ENCODE measurements at regions not wholly inside any gene's neighbourhood (a gene's known extent, or its start where the extent isn't known, plus 50 kb on each side); places are given as distances from the start of the nearest gene placed in this dataset.
A peak's percentile ranks its signal among the peaks of the same experiment; 100 is the strongest.
"Not testable (repeated sequence)": the region's sequence is repeated elsewhere in the genome, so short reads cannot be mapped to it uniquely, and the experiment has no call there.

- DNase-seq (ENCODE audit: low read depth); H3K27me3 ChIP-seq (ENCODE audit: control insufficient read depth, insufficient read depth, low read length); H3K4me3 ChIP-seq (ENCODE audit: low read depth, low read length); H3K36me3 ChIP-seq (ENCODE audit: control insufficient read depth, insufficient read depth, low read length): not testable (repeated sequence)
These were observed 184.5 kb downstream of the NPIPB11 start for GRCh38 chr16:29222008-29222407.

- DNase-seq (ENCODE audit: low read depth); H3K27me3 ChIP-seq (ENCODE audit: control insufficient read depth, insufficient read depth, low read length): not testable (repeated sequence)
These were observed 185.1 kb downstream of the NPIPB11 start for GRCh38 chr16:29221281-29221955.

GRCh38 chr16:29220647-29221191 lies 185.8 kb downstream of the NPIPB11 start:
- DNase-seq (ENCODE audit: low read depth): peak; percentile 19
- not testable (repeated sequence) for H3K27me3 ChIP-seq (ENCODE audit: control insufficient read depth, insufficient read depth, low read length); H3K4me3 ChIP-seq (ENCODE audit: low read depth, low read length); H3K36me3 ChIP-seq (ENCODE audit: control insufficient read depth, insufficient read depth, low read length)

More at GRCh38 chr16:29221281-29221955, 185.1 kb downstream of the NPIPB11 start:
- not testable (repeated sequence) for H3K36me3 ChIP-seq (ENCODE audit: control insufficient read depth, insufficient read depth, low read length); H3K4me3 ChIP-seq (ENCODE audit: low read depth, low read length)

GRCh38 chr16:29219966-29220646 lies 186.4 kb downstream of the NPIPB11 start:
- DNase-seq (ENCODE audit: low read depth); H3K27me3 ChIP-seq (ENCODE audit: control insufficient read depth, insufficient read depth, low read length); H3K36me3 ChIP-seq (ENCODE audit: control insufficient read depth, insufficient read depth, low read length); H3K4me3 ChIP-seq (ENCODE audit: low read depth, low read length): not testable (repeated sequence)

- not testable (repeated sequence) for H3K4me3 ChIP-seq (ENCODE audit: low read depth, low read length); DNase-seq (ENCODE audit: low read depth); H3K36me3 ChIP-seq (ENCODE audit: control insufficient read depth, insufficient read depth, low read length); H3K27me3 ChIP-seq (ENCODE audit: control insufficient read depth, insufficient read depth, low read length)
These were observed 186.9 kb downstream of the NPIPB11 start for GRCh38 chr16:29219562-29219961.

GRCh38 chr16:29218649-29219048 lies 187.9 kb downstream of the NPIPB11 start:
- not testable (repeated sequence) for H3K4me3 ChIP-seq (ENCODE audit: low read depth, low read length); DNase-seq (ENCODE audit: low read depth); H3K27me3 ChIP-seq (ENCODE audit: control insufficient read depth, insufficient read depth, low read length); H3K36me3 ChIP-seq (ENCODE audit: control insufficient read depth, insufficient read depth, low read length)

- H3K4me3 ChIP-seq (ENCODE audit: low read depth, low read length); DNase-seq (ENCODE audit: low read depth); H3K36me3 ChIP-seq (ENCODE audit: control insufficient read depth, insufficient read depth, low read length); H3K27me3 ChIP-seq (ENCODE audit: control insufficient read depth, insufficient read depth, low read length): not testable (repeated sequence)
These were observed 188.3 kb downstream of the NPIPB11 start for GRCh38 chr16:29218171-29218570.

- H3K27me3 ChIP-seq (ENCODE audit: control insufficient read depth, insufficient read depth, low read length); DNase-seq (ENCODE audit: low read depth); H3K4me3 ChIP-seq (ENCODE audit: low read depth, low read length); H3K36me3 ChIP-seq (ENCODE audit: control insufficient read depth, insufficient read depth, low read length): not testable (repeated sequence)
These were observed 188.8 kb downstream of the NPIPB11 start for GRCh38 chr16:29217752-29218126.

GRCh38 chr16:29217104-29217751 lies 189.3 kb downstream of the NPIPB11 start:
- H3K4me3 ChIP-seq (ENCODE audit: low read depth, low read length); H3K27me3 ChIP-seq (ENCODE audit: control insufficient read depth, insufficient read depth, low read length); H3K36me3 ChIP-seq (ENCODE audit: control insufficient read depth, insufficient read depth, low read length); DNase-seq (ENCODE audit: low read depth): not testable (repeated sequence)

- not testable (repeated sequence) for DNase-seq (ENCODE audit: low read depth); H3K4me3 ChIP-seq (ENCODE audit: low read depth, low read length); H3K36me3 ChIP-seq (ENCODE audit: control insufficient read depth, insufficient read depth, low read length); H3K27me3 ChIP-seq (ENCODE audit: control insufficient read depth, insufficient read depth, low read length)
These were observed 192.7 kb downstream of the NPIPB11 start for GRCh38 chr16:29213770-29214169.

- H3K36me3 ChIP-seq (ENCODE audit: control insufficient read depth, insufficient read depth, low read length); H3K4me3 ChIP-seq (ENCODE audit: low read depth, low read length); H3K27me3 ChIP-seq (ENCODE audit: control insufficient read depth, insufficient read depth, low read length); DNase-seq (ENCODE audit: low read depth): not testable (repeated sequence)
These were observed 193.3 kb downstream of the NPIPB11 start for GRCh38 chr16:29213251-29213650.

GRCh38 chr16:29212084-29213027 lies 194.2 kb downstream of the NPIPB11 start:
- not testable (repeated sequence) for H3K36me3 ChIP-seq (ENCODE audit: control insufficient read depth, insufficient read depth, low read length); H3K27me3 ChIP-seq (ENCODE audit: control insufficient read depth, insufficient read depth, low read length); H3K4me3 ChIP-seq (ENCODE audit: low read depth, low read length); DNase-seq (ENCODE audit: low read depth)

GRCh38 chr16:29211456-29211855 lies 195.1 kb downstream of the NPIPB11 start:
- H3K27me3 ChIP-seq (ENCODE audit: control insufficient read depth, insufficient read depth, low read length); H3K4me3 ChIP-seq (ENCODE audit: low read depth, low read length); DNase-seq (ENCODE audit: low read depth); H3K36me3 ChIP-seq (ENCODE audit: control insufficient read depth, insufficient read depth, low read length): not testable (repeated sequence)
